ENCODE measurements at regions not wholly inside any gene's neighbourhood (a gene's known extent, or its start where the extent isn't known, plus 50 kb on each side); places are given as distances from the start of the nearest gene placed in this dataset.

- DNase-seq (ENCODE audit: low read depth), result no peak
- H3K4me3 ChIP-seq (ENCODE audit: low read depth, low read length), result no peak overlapping the region
- TF ChIP-seq CTCF (IDR thresholded peaks at IDR 0.05; ENCODE audit: insufficient read depth, low read depth, low read length), result no peak
Observed at GRCh38 chr2:198815626-198816025, 642.1 kb downstream of the SATB2 start.

- no peak for TF ChIP-seq CTCF (IDR thresholded peaks at IDR 0.05; ENCODE audit: insufficient read depth, low read depth, low read length)
- no peak overlapping the region for H3K4me3 ChIP-seq (ENCODE audit: low read depth, low read length)
- no peak for DNase-seq (ENCODE audit: low read depth)
Observed at GRCh38 chr2:198811198-198811597, 646.5 kb downstream of the SATB2 start.

GRCh38 chr2:198809976-198810375 is 647.8 kb downstream of the SATB2 start:
- DNase-seq (ENCODE audit: low read depth), result no peak
- H3K4me3 ChIP-seq (ENCODE audit: low read depth, low read length), result no peak overlapping the region
- TF ChIP-seq CTCF (IDR thresholded peaks at IDR 0.05; ENCODE audit: insufficient read depth, low read depth, low read length), result no peak

GRCh38 chr2:198807131-198807530 is 650.6 kb downstream of the SATB2 start:
- no peak for TF ChIP-seq CTCF (IDR thresholded peaks at IDR 0.05; ENCODE audit: insufficient read depth, low read depth, low read length)
- H3K4me3 ChIP-seq (ENCODE audit: low read depth, low read length), result no peak overlapping the region
- DNase-seq (ENCODE audit: low read depth), result no peak

- TF ChIP-seq CTCF (IDR thresholded peaks at IDR 0.05; ENCODE audit: insufficient read depth, low read depth, low read length), result no peak
- H3K4me3 ChIP-seq (ENCODE audit: low read depth, low read length), result no peak overlapping the region
- no peak for DNase-seq (ENCODE audit: low read depth)
Observed at GRCh38 chr2:198795419-198795818, 662.3 kb downstream of the SATB2 start.

- no peak for DNase-seq (ENCODE audit: low read depth)
- TF ChIP-seq CTCF (IDR thresholded peaks at IDR 0.05; ENCODE audit: insufficient read depth, low read depth, low read length), result no peak
- no peak overlapping the region for H3K4me3 ChIP-seq (ENCODE audit: low read depth, low read length)
Observed at GRCh38 chr2:198791623-198792022, 666.1 kb downstream of the SATB2 start.

- no peak for DNase-seq (ENCODE audit: low read depth)
- no peak overlapping the region for H3K4me3 ChIP-seq (ENCODE audit: low read depth, low read length)
- no peak for TF ChIP-seq CTCF (IDR thresholded peaks at IDR 0.05; ENCODE audit: insufficient read depth, low read depth, low read length)
Observed at GRCh38 chr2:198788676-198789075, 669.1 kb downstream of the SATB2 start.
